ENCODE measurements at regions not wholly inside any gene's neighbourhood (a gene's known extent, or its start where the extent isn't known, plus 50 kb on each side); places are given as distances from the start of the nearest gene placed in this dataset.

DNA sequence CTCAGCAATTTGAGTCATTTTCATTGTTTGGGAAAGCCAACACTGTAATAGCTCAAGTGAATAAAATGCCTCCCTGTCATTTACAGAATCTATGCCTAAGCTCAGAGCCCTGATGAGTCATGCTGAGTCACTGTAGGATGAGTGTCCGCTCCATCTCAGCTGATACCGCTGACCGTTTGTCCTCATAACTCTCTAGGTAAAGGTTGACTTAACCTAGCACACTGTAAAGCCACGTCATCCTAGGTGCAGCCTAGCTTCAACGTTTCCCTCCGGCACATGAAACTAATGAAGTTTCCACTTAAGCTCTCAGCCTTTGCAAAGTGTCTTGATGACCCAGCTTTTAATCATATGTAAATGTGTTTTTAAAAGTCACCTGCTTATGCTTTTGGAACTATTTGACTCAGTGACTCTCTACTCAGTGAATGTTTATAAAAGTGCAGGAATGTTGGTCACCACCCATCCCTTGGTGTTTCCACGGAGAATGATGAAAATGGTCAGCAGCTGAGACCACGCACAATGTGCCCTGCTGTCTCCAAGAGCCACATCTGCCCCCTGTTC, 154.0 kb downstream of the PMAIP1 start:
- Histone ChIP-seq H3K27ac (ENCODE audit: low read depth, low read length) (no peak overlapping the region), H3K9me3 (ENCODE audit: control insufficient read depth in 1 of 2, low read length in 2 of 2) (no peaks in the 10 kb centered on the region), H3K36me3 (ENCODE audit: control insufficient read depth in 1 of 2, insufficient read depth in 2 of 2, low read length in 2 of 2) (no peaks in the 10 kb centered on the region), H3K4me3 (ENCODE audit: low read depth in 1 of 2, low read length in 2 of 2) (no peak overlapping the region), H3K9ac (ENCODE audit: low read depth in 1 of 2, low read length in 2 of 2) (no peak overlapping the region), H3K27me3 (ENCODE audit: control insufficient read depth in 1 of 2, insufficient read depth in 2 of 2, low read length in 2 of 2) (no peaks in the 10 kb centered on the region), H3K4me1 (ENCODE audit: control insufficient read depth in 1 of 2, insufficient read depth in 2 of 2, low read length in 2 of 2) (no peaks in the 10 kb centered on the region)

DNA sequence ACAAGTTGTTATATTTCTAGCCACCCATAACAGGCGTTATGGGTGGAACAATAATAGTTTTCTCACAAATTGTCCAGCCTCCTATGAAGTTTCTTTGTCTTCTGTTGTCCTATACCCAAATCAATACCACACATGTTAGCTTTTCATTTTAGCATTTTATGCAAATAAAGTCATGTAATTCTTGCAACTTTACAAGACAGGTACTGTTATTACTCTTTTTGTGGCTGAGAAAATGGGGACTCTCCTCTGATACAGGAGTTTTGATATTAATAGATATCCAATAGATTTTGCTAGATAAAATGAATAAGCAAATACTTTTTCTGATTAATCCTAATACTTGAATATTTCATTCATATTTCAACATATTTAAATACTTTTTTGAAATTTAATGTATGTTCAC, 151.0 kb downstream of the PMAIP1 start:
- H3K27me3 ChIP-seq (ENCODE audit: control insufficient read depth in 1 of 2, insufficient read depth in 2 of 2, low read length in 2 of 2) = no peaks in the 10 kb centered on the region
- H3K4me1 ChIP-seq (ENCODE audit: control insufficient read depth in 1 of 2, insufficient read depth in 2 of 2, low read length in 2 of 2) = no peaks in the 10 kb centered on the region
- no peak overlapping the region for H3K9ac ChIP-seq (ENCODE audit: low read depth in 1 of 2, low read length in 2 of 2)
- no peak overlapping the region for H3K27ac ChIP-seq (ENCODE audit: low read depth, low read length)
- H3K9me3 ChIP-seq (ENCODE audit: control insufficient read depth in 1 of 2, low read length in 2 of 2) = no peaks in the 10 kb centered on the region
- no peak overlapping the region for H3K4me3 ChIP-seq (ENCODE audit: low read depth in 1 of 2, low read length in 2 of 2)
- H3K36me3 ChIP-seq (ENCODE audit: control insufficient read depth in 1 of 2, insufficient read depth in 2 of 2, low read length in 2 of 2) = no peaks in the 10 kb centered on the region

GRCh38 chr18:60049172-60049571, 149.4 kb downstream of the PMAIP1 start:
- H3K27ac ChIP-seq (ENCODE audit: low read depth, low read length) = no peak overlapping the region
- H3K4me3 ChIP-seq (ENCODE audit: low read depth in 1 of 2, low read length in 2 of 2) = no peak overlapping the region
- H3K9ac ChIP-seq (ENCODE audit: low read depth in 1 of 2, low read length in 2 of 2) = no peak overlapping the region

DNA sequence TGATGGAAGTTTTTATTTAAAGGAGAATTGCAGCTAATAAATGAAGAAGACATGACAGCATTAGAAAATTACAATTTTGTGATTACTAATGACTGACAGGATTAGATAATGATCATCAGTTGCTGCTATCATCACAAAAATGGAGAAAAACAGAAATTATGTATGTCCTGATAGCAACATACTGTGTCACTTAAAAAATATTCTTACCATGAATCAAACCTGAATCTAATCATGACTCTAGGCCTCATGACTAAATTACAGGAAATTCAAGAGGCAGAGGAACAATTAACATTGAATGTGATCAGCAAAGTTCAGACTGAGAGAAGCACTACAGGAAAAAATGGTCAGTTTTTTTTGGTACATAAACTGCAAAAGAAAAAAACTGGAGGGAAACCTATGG, 147.8 kb downstream of the PMAIP1 start:
- no peaks in the 10 kb centered on the region for H3K9me3 ChIP-seq (ENCODE audit: control insufficient read depth in 1 of 2, low read length in 2 of 2)
- H3K4me3 ChIP-seq (ENCODE audit: low read depth in 1 of 2, low read length in 2 of 2) = no peak overlapping the region
- H3K27ac ChIP-seq (ENCODE audit: low read depth, low read length) = no peak overlapping the region
- H3K27me3 ChIP-seq (ENCODE audit: control insufficient read depth in 1 of 2, insufficient read depth in 2 of 2, low read length in 2 of 2) = no peaks in the 10 kb centered on the region
- no peaks in the 10 kb centered on the region for H3K36me3 ChIP-seq (ENCODE audit: control insufficient read depth in 1 of 2, insufficient read depth in 2 of 2, low read length in 2 of 2)
- no peak overlapping the region for H3K9ac ChIP-seq (ENCODE audit: low read depth in 1 of 2, low read length in 2 of 2)
- no peaks in the 10 kb centered on the region for H3K4me1 ChIP-seq (ENCODE audit: control insufficient read depth in 1 of 2, insufficient read depth in 2 of 2, low read length in 2 of 2)

More at GRCh38 chr18:60049172-60049571, 149.4 kb downstream of the PMAIP1 start:
- Histone ChIP-seq H3K4me1 (ENCODE audit: control insufficient read depth in 1 of 2, insufficient read depth in 2 of 2, low read length in 2 of 2) (no peaks in the 10 kb centered on the region), H3K9me3 (ENCODE audit: control insufficient read depth in 1 of 2, low read length in 2 of 2) (no peaks in the 10 kb centered on the region), H3K36me3 (ENCODE audit: control insufficient read depth in 1 of 2, insufficient read depth in 2 of 2, low read length in 2 of 2) (no peaks in the 10 kb centered on the region), H3K27me3 (ENCODE audit: control insufficient read depth in 1 of 2, insufficient read depth in 2 of 2, low read length in 2 of 2) (no peaks in the 10 kb centered on the region)

- H3K4me1 ChIP-seq (ENCODE audit: control insufficient read depth in 1 of 2, insufficient read depth in 2 of 2, low read length in 2 of 2) = no peaks in the 10 kb centered on the region
- no peak overlapping the region for H3K27ac ChIP-seq (ENCODE audit: low read depth, low read length)
- H3K4me3 ChIP-seq (ENCODE audit: low read depth in 1 of 2, low read length in 2 of 2) = no peak overlapping the region
- no peaks in the 10 kb centered on the region for H3K9me3 ChIP-seq (ENCODE audit: control insufficient read depth in 1 of 2, low read length in 2 of 2)
- H3K9ac ChIP-seq (ENCODE audit: low read depth in 1 of 2, low read length in 2 of 2) = no peak overlapping the region
- no peaks in the 10 kb centered on the region for H3K27me3 ChIP-seq (ENCODE audit: control insufficient read depth in 1 of 2, insufficient read depth in 2 of 2, low read length in 2 of 2)
- H3K36me3 ChIP-seq (ENCODE audit: control insufficient read depth in 1 of 2, insufficient read depth in 2 of 2, low read length in 2 of 2) = no peaks in the 10 kb centered on the region
Observed at GRCh38 chr18:60044290-60045006, 144.7 kb downstream of the PMAIP1 start.

DNA sequence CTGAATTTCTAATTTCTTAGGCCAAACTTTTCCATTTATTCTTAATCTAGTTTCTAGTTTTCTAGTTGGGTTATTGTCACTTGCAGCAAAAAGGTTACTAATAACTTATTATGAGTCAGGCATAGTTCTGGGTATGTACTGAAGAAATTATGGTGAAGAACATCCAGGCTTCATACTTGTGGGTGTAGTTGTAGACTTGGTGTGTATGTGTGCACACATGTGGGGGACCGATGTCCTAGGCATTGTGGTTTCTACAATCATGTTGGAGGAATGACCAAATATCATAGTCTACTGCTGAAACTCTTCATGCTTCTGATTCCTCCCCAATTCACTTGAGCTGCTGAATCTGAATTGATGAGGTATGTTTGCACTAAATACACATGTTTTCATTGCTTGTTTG, 141.2 kb downstream of the PMAIP1 start:
- no peaks in the 10 kb centered on the region for H3K4me1 ChIP-seq (ENCODE audit: control insufficient read depth in 1 of 2, insufficient read depth in 2 of 2, low read length in 2 of 2)
- no peak overlapping the region for H3K9ac ChIP-seq (ENCODE audit: low read depth in 1 of 2, low read length in 2 of 2)
- no peaks in the 10 kb centered on the region for H3K9me3 ChIP-seq (ENCODE audit: control insufficient read depth in 1 of 2, low read length in 2 of 2)
- no peak overlapping the region for H3K27ac ChIP-seq (ENCODE audit: low read depth, low read length)
- no peak overlapping the region for H3K4me3 ChIP-seq (ENCODE audit: low read depth in 1 of 2, low read length in 2 of 2)
- H3K36me3 ChIP-seq (ENCODE audit: control insufficient read depth in 1 of 2, insufficient read depth in 2 of 2, low read length in 2 of 2) = no peaks in the 10 kb centered on the region
- no peaks in the 10 kb centered on the region for H3K27me3 ChIP-seq (ENCODE audit: control insufficient read depth in 1 of 2, insufficient read depth in 2 of 2, low read length in 2 of 2)

GRCh38 chr18:60038731-60039130, 138.9 kb downstream of the PMAIP1 start:
- Histone ChIP-seq H3K27me3 (ENCODE audit: control insufficient read depth in 1 of 2, insufficient read depth in 2 of 2, low read length in 2 of 2) (no peaks in the 10 kb centered on the region), H3K9me3 (ENCODE audit: control insufficient read depth in 1 of 2, low read length in 2 of 2) (no peaks in the 10 kb centered on the region), H3K27ac (ENCODE audit: low read depth, low read length) (no peak overlapping the region), H3K36me3 (ENCODE audit: control insufficient read depth in 1 of 2, insufficient read depth in 2 of 2, low read length in 2 of 2) (no peaks in the 10 kb centered on the region), H3K4me1 (ENCODE audit: control insufficient read depth in 1 of 2, insufficient read depth in 2 of 2, low read length in 2 of 2) (no peaks in the 10 kb centered on the region), H3K9ac (ENCODE audit: low read depth in 1 of 2, low read length in 2 of 2) (no peak overlapping the region), H3K4me3 (ENCODE audit: low read depth in 1 of 2, low read length in 2 of 2) (no peak overlapping the region)

DNA sequence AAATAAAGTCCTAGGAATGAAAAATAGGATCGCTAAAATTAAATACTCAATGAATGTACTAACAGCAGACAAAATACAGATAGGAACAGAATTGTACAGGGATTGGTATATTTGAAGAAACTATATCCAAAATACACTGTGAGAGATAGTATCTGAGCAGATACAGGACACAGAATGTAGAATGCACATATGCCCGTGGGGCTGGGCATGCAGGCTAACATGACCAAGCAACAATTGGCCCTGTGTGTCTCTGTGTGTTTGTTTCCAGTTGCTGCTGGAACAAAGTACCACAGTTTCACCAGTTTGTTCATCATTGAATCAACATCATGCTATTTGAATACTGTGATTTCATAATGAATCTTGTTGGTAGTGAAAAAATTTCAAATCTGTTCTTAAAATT, 127.6 kb downstream of the PMAIP1 start:
- H3K4me1 ChIP-seq (ENCODE audit: control insufficient read depth in 1 of 2, insufficient read depth in 2 of 2, low read length in 2 of 2) = no peaks in the 10 kb centered on the region

GRCh38 chr18:60024857-60025256, 125.1 kb downstream of the PMAIP1 start:
- H3K4me1 ChIP-seq (ENCODE audit: control insufficient read depth in 1 of 2, insufficient read depth in 2 of 2, low read length in 2 of 2) = no peaks in the 10 kb centered on the region
- H3K9ac ChIP-seq (ENCODE audit: low read depth in 1 of 2, low read length in 2 of 2) = no peak overlapping the region
- H3K36me3 ChIP-seq (ENCODE audit: control insufficient read depth in 1 of 2, insufficient read depth in 2 of 2, low read length in 2 of 2) = no peaks in the 10 kb centered on the region
- no peaks in the 10 kb centered on the region for H3K27me3 ChIP-seq (ENCODE audit: control insufficient read depth in 1 of 2, insufficient read depth in 2 of 2, low read length in 2 of 2)
- no peaks in the 10 kb centered on the region for H3K9me3 ChIP-seq (ENCODE audit: control insufficient read depth in 1 of 2, low read length in 2 of 2)
- H3K27ac ChIP-seq (ENCODE audit: low read depth, low read length) = no peak overlapping the region
- no peak overlapping the region for H3K4me3 ChIP-seq (ENCODE audit: low read depth in 1 of 2, low read length in 2 of 2)

More for the DNA sequence above, 127.6 kb downstream of the PMAIP1 start:
- H3K4me3 ChIP-seq (ENCODE audit: low read depth in 1 of 2, low read length in 2 of 2) = no peak overlapping the region
- H3K27ac ChIP-seq (ENCODE audit: low read depth, low read length) = no peak overlapping the region
- H3K9ac ChIP-seq (ENCODE audit: low read depth in 1 of 2, low read length in 2 of 2) = no peak overlapping the region
- H3K9me3 ChIP-seq (ENCODE audit: control insufficient read depth in 1 of 2, low read length in 2 of 2) = no peaks in the 10 kb centered on the region
- H3K27me3 ChIP-seq (ENCODE audit: control insufficient read depth in 1 of 2, insufficient read depth in 2 of 2, low read length in 2 of 2) = no peaks in the 10 kb centered on the region
- no peaks in the 10 kb centered on the region for H3K36me3 ChIP-seq (ENCODE audit: control insufficient read depth in 1 of 2, insufficient read depth in 2 of 2, low read length in 2 of 2)

DNA sequence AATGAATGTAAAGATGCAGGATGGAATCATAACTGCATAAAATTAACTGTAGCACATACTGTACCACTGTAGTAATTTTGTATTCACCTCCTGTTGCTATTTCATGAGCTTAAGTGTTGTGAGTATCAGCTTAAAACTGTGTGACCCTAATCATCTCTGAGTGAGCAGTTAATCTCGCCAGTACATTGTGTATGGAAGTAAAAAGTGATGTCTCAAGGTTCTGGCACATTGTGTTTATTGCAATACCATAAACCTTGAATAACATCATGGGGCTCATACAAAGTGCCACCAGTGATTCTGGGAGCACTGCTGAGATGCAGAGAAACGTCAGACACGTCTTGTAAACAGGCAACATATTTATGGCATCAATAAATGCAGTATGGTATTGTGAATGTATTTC, 124.5 kb downstream of the PMAIP1 start:
- no peaks in the 10 kb centered on the region for H3K36me3 ChIP-seq (ENCODE audit: control insufficient read depth in 1 of 2, insufficient read depth in 2 of 2, low read length in 2 of 2)
- no peaks in the 10 kb centered on the region for H3K9me3 ChIP-seq (ENCODE audit: control insufficient read depth in 1 of 2, low read length in 2 of 2)
- no peak overlapping the region for H3K9ac ChIP-seq (ENCODE audit: low read depth in 1 of 2, low read length in 2 of 2)
- no peaks in the 10 kb centered on the region for H3K4me1 ChIP-seq (ENCODE audit: control insufficient read depth in 1 of 2, insufficient read depth in 2 of 2, low read length in 2 of 2)
- H3K27ac ChIP-seq (ENCODE audit: low read depth, low read length) = no peak overlapping the region
- no peaks in the 10 kb centered on the region for H3K27me3 ChIP-seq (ENCODE audit: control insufficient read depth in 1 of 2, insufficient read depth in 2 of 2, low read length in 2 of 2)
- no peak overlapping the region for H3K4me3 ChIP-seq (ENCODE audit: low read depth in 1 of 2, low read length in 2 of 2)

Data from duodenal mucosa (tissue), 2 donors.